Activated CD4-positive, CD25-positive, alpha-beta regulatory T cell treated with anti-CD3 and anti-CD28 coated beads, Interleukin-2, amount 50 U/mL, for 16 hours (primary cell): ENCODE measurements at regions not wholly inside any gene's neighbourhood (a gene's known extent, or its start where the extent isn't known, plus 50 kb on each side); places are given as distances from the start of the nearest gene placed in this dataset.

Experiments used
- DNase-seq: peaks from one replicate; pipeline ENCODE4 v3.0.0-alpha.2; 2020; ENCODE audit warnings: low read depth, low spot score

DNA sequence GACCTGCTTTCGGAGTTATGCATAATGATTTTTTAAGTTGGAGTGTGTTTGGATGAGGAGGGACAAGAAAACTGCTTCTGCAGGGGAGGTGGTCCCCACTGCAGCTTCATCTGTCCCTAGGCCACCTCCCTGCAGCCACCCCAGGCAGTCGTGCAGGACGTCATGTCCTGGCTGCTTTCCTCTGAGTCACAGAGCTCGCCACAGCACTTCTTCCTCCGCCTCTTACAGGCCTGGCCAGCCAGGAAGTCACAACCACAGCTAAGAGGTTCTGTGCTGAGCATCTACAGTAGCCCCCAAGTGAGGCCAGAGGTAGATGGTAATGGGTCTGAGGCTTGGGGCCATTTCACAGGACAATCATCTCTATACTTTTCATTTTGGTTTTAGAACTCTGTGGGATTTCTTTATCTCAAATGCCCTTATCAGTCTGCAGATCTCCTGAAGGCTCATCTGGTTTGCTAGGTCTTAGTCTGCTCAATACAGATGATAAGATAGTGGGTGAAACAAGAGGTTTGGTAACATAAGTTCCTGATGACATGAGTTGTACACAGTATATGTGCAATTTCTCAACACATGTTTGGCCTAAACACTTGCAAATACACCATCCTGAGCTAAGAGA is 106.4 kb downstream of the ARF6 start:
- DNase-seq, result peak; percentile 44

- DNase-seq, result no peak
Measured at GRCh38 chr14:49999826-50000379, 107.0 kb downstream of the ARF6 start.

DNA sequence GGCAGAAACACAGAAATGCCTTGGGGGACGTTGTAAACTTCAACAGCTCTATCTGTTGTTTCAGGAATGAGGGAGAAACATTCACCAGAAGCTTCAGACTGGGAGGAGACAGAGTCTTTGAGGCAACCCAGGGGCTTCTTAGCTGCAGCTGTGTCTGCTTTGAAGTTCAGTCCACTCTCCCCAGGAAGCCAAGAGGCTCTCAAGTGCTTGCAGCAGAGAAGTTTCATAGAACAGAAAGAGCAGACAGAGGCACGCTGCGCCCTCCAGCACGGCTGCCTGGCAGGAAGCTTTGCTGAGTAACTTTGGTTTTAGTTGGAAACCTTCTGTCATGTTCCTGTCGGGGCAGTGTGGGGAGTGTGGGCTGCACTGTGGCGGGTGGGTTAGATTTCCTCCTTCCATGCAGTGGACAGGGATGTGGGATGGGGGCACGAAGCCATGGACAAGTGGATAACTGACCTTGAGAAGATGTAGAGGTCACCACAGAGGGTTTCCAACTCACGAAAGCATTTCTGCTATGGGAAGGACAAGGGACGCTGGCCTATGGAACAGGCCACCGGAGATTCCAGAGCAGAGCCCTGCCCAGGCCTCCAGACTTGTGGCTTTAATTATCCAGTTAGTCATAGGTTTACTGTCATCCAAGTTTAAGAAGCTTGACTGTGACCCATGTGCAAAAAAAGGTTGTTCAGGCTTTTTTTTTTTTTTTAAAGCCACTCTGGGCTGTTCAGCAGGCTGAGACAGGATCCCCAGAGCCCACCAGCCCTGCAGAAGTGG is 107.7 kb downstream of the ARF6 start:
- DNase-seq, result peak; percentile 50

DNA sequence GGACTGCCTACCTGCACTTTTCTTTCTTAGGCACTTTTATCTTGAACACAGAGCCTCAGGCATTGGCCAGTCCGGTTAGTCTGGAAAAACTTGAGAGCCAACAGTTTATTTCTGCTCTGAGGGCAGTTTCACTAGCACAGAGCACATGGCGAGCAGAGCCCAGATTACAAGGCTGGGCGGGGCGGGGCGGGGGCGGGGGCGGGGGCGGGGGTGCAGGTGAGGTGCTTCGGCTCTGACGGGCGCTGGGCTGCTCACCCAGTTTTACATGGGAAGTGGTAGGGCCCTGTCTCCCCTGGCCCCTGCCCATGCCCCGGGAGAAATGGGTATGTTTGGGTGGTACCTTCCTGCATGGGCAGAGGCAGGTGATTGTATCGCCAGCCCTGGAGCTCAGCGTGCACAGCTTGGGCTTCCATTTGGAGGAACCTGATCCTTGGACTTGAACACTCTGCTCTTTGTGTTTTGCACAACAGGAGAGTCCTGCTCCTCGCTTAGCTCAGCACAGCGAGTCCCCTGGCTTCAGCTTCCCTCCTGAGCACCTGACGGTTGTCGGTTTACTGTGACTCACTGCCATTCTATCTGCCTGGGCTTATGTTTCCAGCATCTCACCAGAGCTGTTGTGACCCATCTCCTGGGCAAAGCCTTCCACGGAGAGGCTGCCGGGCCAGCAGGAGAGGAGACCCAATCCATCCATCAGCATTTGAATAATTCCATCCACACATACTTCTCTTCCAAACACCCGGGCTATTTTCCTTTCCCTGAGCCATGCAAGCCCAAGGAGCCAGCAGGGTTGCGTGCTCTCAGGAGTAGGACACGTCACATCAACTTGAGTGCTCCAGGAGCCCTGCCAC is 108.5 kb downstream of the ARF6 start:
- peak; percentile 36 for DNase-seq

DNA sequence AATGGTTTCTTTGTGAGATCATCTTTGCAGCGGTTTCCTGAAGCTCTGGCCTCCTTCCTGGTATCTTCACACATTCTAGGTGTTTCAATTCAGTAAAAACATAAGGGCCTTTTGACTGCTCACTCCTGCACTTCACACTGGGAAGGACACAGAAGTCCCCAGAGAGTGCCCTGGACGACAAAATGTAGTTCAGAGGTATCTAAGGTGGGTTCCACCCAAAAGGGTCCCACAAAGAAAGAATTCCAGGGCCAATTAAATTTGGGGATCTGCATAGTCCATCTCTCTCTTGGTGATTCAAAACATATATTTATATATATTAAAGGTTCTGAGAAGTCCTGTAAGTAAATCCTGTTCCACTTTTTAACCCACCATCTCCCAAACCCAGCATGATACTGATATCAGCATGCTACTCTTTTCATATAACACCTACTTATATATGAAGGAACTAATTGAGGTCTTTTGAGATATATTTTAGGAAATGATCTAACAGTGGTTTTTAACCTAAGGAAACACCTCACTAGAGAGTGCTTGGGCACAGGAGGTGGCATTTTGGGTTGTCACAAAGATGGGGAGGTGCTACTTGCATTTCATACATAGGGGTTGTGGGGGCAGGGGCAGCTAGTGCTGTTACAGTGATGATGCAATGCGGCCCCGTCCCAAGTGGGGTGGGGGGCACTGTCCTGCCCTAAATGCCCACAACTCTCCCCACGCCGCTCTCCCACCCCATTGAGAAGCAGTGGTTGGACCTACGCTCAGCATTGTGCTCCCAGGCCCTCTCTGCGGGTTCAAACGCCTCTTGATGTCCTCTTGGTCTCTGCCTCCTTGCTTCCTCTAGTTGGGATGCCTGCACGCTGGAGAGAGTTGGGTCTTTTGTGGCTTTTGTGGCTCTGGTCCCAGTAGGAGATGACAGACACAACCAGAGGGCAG is 109.4 kb downstream of the ARF6 start:
- DNase-seq, result peak; percentile 45

DNA sequence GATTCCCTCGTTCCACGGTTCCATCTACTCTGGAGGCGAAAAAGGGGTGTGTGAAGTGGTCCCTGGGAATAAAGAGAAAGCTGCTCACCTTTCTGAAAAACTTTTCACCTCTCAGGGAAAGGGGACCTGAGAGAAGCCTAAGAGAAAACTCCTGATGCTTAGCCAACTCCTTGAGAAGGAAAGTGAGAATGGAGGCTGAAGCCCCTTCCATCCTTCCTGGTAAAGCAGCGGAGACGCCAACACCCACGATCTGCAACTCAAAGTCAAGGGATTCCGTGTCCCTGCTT is 110.0 kb downstream of the ARF6 start:
- no peak for DNase-seq

- DNase-seq, result peak; percentile 55
Measured at GRCh38 chr14:50003213-50004021, 110.5 kb downstream of the ARF6 start.

- DNase-seq, result no peak
Measured at GRCh38 chr14:50006141-50006540, 110.2 kb downstream of the VCPKMT start.

GRCh38 chr14:50007123-50007903 is 109.1 kb downstream of the VCPKMT start:
- DNase-seq, result no peak

DNA sequence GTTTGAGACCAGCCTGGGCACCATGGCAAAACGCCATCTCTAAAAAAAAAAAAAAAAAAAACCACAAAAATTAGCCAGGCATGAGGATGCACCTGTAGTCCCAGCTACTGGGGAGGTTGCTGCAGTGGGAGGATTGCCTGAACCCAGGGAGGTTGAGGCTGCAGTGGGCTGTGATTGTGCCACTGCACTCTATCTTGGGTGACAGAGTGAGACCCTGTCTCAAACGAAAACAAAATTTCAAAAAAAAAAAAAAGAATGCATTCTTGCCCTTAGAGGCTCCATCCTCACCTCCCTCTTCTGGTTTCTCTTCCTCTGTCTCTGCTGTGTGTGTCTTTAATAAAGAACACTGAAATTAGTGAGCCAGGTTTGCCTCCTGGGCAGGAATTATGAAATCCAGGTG is 107.8 kb downstream of the VCPKMT start:
- no peak for DNase-seq

DNA sequence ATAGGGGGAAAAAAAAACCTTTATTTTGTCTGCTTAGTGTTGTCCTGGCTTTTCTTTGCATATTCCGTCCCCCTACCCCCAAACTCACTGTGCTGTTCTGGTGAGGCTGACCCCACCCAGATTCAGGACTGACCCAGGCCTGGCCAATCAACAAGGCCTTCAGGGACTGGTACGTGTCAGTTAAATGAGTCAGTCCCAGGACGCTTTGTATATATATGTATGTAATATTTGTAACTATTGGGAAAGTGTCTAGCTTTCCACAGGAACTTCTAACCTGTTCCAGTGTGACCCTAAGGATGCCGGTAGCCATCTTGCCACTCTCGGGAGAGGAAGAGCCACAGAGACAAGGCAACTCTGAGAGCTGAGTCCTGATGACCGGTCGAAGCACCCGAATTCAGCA is 107.4 kb downstream of the VCPKMT start:
- no peak for DNase-seq

DNA sequence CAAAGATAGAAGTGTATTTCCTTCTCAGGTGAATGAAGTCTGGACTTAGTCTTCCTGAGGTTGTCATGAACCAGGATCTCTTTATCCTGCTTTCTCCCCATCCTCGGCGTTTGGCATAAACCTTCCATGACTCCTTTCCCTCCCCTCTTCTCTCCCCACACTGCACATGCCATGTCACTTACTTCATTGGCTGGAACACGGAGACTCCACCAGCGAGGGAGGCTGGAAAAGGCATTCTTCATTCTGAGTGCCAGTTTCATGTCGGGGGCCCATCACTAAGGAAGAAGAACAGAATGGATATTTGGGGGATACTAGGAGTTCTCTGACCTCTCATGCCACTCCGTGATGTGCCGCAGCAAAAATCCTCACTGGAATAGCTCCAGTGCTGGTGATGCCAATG is 105.6 kb downstream of the VCPKMT start:
- DNase-seq, result no peak

DNA sequence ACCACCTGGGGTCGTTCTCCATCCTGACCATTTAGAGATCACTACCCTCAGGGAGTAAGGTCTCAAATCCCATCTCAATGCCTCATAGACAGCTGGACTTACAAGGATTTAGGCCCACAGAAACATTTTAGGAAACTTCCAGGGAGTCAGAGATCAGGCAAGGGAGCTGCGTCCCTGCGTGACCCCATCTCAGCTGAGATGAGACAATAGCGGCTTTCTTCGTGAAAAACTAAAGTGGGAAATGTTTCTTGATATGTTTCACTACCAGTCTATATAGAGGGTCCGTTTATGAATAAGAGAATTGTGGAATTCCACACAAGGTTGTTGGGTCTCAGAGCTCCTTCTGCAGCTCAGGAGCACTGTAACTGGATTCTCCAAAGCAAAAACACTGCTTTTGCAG is 105.1 kb downstream of the VCPKMT start:
- DNase-seq, result no peak

DNA sequence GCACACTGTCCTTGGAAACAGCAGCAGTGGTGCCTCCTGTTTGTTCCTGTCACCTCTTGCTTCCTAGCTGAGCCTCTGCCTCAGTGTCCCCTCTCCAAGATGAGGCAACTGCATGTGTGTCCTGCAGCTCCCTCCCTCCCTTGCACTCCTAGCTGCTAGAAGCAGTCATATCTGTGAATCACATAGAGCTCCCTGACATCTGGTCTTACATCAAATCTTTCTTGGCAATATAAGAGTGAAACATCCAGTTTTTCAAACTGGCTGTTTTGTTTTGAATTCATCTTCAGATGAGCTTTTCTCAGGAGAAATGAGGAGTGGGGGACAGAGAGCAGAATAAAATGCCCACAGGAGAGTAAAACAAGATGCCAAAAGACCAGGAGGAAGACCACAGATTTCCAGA is 103.7 kb downstream of the VCPKMT start:
- no peak for DNase-seq

DNA sequence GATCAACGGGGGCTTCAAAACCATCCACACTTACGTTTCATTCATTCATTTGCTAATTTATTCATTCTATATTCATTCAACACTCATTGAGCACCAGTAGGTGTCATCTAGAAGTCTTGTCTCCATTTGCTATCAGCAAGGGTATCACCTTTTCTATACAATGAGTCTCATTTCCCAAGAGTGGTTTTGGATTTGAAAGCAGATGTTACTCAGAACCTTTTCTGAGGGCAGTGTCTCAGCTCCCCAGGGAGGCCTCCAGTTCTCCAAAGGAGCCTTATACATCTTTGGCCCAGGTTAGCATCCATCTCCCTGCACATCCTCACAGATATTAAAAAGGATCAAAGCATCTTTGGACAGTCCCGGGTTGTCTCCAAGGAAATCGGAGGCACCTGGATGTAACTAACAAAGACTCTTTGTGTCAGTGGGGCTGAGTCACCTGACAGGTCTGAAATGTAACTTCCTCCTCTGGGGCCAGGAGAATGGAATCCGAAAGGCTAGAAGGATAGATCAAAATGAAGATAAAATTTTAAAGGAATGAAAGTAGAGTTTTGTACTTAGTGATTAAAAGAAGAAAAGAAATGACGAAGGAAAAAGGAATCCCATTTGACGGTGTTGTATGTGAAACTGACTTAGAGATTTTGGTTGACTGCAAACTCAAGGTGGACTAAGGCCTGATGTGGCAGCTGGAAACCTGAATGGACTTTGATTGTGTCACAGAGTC is 103.0 kb downstream of the VCPKMT start:
- no peak for DNase-seq

GRCh38 chr14:50013934-50014333 is 102.4 kb downstream of the VCPKMT start:
- DNase-seq, result no peak

DNA sequence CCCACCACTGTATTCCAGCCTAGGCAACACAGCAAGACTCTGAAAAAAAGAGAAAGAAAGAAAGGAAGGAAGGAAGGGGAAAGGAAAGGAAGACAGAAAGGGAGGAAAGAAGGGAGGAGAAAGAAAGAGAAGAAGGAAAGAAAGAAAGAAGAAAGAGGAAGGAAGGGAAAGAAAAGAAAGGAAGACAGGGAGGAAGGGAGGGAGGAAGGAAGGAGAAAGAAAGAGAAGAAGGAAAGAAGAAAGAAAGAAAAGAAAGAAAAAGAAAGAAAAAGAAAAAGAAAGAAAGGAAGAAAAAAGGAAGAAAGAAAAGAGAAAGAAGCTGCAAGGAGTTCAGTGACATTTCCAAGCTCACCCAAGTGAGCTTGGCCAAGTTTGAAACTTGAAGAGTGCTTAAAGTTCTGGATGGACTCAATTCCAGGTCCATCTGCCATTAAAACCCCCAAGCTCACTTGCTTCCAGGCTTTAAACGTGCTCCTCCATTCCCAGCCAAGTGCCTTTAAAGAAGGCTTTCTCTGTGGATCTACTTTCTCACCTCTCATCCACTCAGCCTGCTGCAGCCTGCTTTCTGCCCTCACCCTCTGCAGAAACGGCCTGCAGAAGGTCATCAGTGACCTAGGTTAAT is 101.5 kb downstream of the VCPKMT start:
- no peak for DNase-seq

GRCh38 chr14:50015716-50016115 is 100.7 kb downstream of the VCPKMT start:
- DNase-seq, result no peak
